NCI-H345 (cell line): ENCODE measurements at regions not wholly inside any gene's neighbourhood (a gene's known extent, or its start where the extent isn't known, plus 50 kb on each side); places are given as distances from the start of the nearest gene placed in this dataset.
A peak's percentile ranks its signal among the peaks of the same experiment; 100 is the strongest.
"Not testable (repeated sequence)": the region's sequence is repeated elsewhere in the genome, so short reads cannot be mapped to it uniquely, and the experiment has no call there.

ENCODE experiments used
- DNase-seq: peaks from one replicate; lab custom pipeline; 2025; lab: John Stamatoyannopoulos, UW

DNA sequence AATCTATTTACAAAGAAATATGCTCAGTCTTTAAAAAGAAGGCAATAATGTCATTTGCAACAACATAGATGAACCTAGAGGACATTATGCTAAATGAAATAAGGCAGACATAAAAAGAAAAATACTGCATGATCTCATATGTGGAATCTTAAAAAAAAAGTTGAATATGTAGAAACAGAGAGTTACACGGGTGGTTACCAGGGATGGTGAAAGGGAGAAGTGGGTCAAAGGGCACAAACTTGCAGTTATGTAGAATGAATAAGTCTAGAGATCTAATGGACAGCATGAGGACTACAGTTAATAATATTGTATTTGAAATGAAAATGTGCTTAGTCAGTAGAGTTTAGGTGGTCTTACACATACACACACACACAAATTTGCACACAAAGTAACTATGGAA, 88.2 kb upstream of the CCDC71L start:
- no peak for DNase-seq

DNA sequence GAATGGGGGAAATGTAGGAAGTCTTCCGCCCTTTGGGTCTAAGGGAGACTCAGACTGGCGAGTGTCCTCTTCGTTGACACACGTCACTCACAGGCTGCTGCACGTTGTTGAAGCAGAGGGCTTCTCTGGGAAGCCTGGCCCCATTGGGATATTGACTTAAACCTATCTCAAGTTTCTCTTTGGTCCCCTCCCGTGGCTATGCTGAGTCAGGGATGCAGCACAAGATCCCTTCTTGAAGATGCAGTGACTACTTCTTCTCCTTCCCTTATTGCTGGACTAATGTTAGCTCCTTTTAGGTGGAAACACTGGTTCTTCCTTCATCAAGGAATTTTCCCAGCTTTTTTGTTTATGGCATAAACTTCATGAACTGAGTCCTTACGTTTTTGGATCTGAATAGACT, 89.8 kb upstream of the CCDC71L start:
- DNase-seq, result no peak

DNA sequence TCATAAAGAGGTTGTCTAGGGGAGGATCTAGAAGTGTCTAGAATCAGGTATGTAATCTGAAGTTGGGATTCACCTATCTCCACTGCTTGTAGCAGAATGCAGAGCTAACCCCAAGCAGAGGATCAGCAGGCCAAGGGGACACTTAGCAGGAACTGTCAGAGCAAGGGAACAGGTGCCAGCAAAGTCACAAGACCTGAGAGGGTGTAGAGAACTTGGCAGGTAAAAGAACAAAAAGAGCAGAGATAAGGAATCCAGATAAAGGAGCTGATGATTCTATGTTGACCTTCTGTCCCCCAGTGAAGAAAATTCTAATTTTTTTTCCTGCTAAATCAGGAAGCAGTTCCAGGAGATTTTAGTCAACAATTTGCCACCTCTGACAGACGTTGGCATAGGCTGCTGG, 91.4 kb upstream of the CCDC71L start:
- no peak for DNase-seq

GRCh38 chr7:106755024-106755423, 94.1 kb upstream of the CCDC71L start:
- not testable (repeated sequence) for DNase-seq

DNA sequence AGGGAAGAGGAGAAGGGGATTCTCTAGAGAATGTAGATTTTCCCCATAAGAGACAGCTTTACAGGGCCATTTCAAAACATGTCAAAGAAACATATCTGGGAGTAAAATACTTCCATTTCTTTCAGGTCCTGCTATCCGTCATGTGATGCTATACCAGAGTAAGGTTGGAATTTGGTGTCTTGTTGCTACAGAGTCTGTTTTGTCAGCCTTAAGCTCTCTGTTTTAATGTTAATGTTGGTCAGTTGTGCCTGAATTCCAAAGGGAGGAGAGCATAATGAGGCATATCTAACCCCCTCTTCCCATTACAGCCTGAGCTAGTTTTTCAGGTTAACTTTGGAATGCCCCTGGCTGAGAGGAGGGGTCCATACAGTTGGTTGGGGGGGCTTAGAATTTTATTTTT, 94.7 kb upstream of the CCDC71L start:
- DNase-seq, result no peak

GRCh38 chr7:106756071-106756470, 95.1 kb upstream of the CCDC71L start:
- DNase-seq, result no peak

DNA sequence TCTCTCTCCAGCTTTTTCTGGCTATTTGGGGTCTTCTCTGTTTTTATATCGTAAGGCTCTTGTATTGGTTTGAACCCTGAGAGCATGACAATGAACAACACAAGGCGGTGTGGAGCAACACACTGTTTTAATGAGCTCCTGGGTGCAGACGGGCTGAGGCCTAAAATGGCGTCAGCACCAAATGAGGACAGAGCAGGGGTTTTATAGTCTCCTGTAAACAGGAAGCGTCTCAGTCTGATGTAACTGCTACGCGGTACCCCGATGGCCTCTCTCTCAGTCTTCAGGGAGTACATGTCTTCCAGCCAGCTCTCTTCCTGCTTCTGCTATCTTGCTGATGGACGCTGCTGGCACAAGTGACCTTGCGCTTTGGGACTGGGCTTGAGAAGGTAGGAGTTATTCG, 95.9 kb upstream of the CCDC71L start:
- DNase-seq, result no peak

DNA sequence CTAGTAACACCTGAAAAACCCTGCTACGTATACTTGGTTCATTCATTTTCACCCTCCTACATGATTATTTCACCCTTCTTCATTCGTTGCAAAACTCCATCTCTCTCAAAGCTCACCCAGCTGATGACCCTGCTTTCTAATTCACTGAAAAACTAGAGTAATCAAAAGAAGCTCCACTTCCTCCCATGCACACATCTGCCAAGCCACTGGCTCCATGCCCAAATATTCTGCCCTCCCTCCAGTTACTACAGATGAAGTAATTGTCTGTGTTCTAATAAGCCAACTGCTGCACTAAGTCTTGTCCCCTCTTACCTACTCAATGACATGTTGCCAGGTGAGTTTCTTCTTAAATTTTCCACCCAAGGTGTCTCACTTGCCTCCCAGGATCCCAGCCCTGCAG, 96.9 kb upstream of the CCDC71L start:
- peak; percentile 56 for DNase-seq

DNA sequence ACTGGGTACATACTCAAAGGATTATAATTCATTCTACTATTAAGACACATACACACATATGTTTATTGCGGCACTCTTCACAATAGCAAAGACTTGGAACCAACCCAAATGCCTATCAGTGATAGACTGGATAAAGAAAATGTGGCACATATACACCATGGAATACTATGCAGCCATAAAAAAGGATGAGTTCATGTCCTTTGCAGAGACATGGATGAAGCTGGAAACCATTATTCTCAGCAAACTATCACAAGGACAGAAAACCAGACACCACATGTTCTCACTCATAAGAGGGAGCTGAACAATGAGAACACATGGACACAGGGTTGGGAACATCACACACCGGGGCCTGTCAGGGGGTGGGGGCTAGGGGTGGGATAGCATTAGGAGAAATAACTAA, 101.9 kb upstream of the CCDC71L start:
- DNase-seq, result not testable (repeated sequence)

- DNase-seq, result no peak
Measured at GRCh38 chr7:106763717-106764116, 101.4 kb upstream of the PIK3CG start.

DNA sequence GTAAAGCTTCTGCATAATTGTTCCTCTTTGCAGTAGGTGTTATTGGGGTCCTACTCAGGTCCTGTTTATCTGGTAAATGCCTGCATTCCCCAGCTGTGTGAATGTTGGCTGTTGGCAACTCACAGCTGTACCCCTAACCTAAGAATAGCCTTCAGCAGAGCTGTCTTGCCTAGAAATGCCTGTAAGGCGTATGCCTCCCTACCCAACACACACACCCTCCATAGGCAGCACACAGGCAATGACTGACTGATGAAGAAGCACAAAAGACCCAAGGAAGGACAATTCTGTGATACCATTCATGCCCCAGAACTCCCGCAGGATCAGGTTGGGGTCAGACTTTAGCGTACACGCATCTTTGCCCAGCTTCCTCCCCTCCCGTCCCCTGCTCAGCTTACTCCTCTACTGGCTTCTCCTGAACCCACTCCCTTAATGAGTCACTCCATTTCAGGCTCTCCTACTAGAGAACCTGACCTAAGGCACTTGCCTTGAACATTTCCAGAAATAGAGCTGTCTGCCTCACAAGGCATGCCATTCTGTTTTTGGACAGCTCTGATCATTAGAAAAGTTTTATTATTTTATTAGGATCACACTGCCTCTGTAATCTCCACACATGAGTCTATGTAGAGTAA, 99.2 kb upstream of the PIK3CG start:
- DNase-seq, result no peak

DNA sequence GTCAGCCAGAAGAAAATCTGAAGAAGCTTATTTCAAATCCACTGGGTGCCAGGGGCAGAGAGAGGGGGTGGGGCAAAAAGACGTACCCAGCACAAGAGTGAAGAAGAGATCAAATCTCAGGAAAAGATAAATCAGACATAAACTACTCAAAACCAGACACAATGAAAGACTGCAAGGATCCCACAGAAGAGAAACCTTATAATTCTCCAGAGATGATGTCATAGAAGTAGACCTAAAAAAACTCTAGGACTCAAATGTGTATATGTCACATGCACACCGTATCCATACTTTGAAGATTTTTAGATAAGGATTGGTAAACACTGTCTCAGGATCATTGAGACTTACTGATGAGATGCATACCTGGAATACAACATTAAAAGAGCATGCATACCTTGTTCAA, 98.5 kb upstream of the PIK3CG start:
- no peak for DNase-seq

DNA sequence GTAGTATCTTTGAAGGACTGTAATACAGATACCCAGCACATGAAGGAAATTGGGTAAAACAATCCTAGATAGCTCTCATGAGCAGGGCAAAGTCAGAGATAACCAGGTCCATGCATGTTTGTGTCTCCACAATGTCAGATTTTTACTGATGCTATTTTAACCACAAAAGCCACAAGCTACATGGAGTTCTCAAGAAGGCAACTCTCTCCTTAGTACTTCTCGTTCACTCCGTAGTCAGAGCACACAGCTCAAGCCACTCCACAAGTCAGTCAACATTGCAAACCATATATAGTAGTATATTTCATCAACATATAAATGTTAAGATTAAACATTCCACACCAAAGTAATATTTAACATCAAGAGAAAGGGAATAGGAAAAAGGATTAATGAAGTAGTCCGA, 98.0 kb upstream of the PIK3CG start:
- no peak for DNase-seq

GRCh38 chr7:106767498-106768323, 97.4 kb upstream of the PIK3CG start:
- DNase-seq, result no peak

GRCh38 chr7:106768324-106768751, 96.7 kb upstream of the PIK3CG start:
- DNase-seq, result no peak

GRCh38 chr7:106770191-106770590, 94.9 kb upstream of the PIK3CG start:
- DNase-seq, result no peak

- no peak for DNase-seq
Measured at GRCh38 chr7:106772655-106773108, 92.4 kb upstream of the PIK3CG start.

DNA sequence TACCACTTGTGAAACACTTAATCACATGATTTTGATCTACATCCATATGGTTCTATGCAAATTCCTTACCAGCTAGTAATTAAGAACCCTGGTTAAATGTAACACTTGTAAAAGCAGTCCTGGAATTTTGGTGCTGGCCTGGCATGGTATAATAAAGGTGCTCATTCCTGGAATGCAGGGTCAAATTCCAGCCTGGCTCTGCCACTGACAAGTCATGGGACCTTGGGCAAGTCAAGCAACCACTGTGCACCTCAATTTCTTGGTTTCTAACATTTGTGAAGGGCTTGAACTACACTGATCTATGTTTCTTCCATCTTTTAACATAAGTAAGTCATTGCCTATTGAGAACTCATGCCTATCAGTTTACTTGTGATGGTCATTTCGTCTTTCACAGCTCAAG, 91.9 kb upstream of the PIK3CG start:
- no peak for DNase-seq

DNA sequence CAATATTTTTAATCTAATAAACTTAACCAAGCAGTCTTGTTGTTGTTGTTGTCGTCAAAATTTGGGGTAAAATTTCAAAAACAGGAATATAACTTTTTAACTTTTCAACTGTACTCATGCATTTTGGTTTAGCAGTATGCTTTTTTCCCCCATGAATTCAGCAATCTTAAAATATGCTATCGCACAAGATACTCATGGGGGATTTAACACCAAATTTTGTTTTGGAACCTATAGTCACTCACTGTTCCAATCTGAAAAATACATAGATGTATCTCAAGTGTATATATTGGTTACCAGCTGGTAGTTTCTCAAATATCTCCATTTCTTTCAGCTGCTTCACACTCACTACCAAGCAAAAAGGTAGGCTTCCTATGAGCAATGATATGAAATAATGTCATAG, 91.4 kb upstream of the PIK3CG start:
- no peak for DNase-seq

DNA sequence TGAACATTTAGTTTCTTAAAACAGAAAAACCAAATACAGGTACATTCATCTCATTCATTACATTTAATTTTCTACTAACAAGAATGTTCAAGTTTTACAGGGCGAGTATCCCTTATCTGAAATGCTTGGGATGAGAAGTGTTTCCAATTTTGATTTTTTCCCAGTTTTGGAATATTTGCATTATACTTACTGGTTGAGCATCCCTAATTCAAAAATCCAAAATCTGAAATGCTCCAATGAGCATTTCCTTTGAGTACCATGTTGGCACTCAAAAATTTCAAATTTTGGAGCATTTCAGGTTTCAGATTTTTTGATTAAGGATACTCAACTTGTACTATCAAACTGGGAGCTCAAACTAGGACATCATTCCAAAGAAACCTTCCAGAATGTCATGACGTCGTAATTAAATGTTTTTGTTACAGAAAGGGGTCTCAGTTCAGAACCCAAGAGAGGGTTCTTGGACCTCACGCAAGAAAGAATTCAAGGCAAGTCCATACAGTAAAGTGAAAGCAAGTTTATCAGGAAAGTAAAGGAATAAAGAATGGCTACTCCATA, 90.8 kb upstream of the PIK3CG start:
- no peak for DNase-seq

DNA sequence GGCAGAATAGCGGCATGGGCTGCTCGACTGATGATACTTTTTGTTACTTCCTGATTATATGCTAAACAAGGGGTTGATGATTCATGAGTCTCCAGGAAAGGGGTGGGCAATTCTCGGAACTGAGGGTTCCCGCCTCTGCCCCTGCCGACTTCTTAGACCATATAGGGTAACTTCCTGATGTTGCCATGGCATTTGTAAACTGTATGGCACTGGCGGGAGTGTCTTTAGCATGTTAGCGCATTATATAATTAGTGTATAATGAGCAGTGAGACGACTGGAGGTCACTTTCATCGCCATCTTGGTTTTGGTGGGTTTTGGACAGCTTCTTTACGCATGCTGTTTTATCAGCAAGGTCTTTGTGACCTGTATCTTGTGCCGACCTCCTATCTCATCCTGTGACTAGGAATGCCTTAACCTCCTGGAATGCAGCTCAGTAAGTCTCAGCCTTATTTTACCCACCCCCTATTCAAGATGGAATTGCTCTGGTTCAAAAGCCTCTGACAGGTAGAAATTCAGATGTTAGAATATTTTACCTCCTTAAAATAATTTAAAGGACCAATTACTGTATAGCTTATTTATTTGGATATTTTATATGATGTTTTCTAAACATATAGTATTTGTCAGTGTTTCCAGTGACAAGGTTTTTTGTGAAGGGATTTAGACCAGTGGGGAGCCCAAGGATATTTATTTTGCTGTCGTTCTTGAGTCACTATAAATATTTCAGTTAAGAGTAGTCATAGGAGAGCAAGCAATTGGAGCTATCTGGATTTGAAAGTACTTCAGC, 90.1 kb upstream of the PIK3CG start:
- no peak for DNase-seq

- no peak for DNase-seq
Measured at GRCh38 chr7:106775552-106775936, 89.5 kb upstream of the PIK3CG start.
